ENCODE measurements at regions not wholly inside any gene's neighbourhood (a gene's known extent, or its start where the extent isn't known, plus 50 kb on each side); places are given as distances from the start of the nearest gene placed in this dataset.
A peak's percentile ranks its signal among the peaks of the same experiment; 100 is the strongest.

DNA sequence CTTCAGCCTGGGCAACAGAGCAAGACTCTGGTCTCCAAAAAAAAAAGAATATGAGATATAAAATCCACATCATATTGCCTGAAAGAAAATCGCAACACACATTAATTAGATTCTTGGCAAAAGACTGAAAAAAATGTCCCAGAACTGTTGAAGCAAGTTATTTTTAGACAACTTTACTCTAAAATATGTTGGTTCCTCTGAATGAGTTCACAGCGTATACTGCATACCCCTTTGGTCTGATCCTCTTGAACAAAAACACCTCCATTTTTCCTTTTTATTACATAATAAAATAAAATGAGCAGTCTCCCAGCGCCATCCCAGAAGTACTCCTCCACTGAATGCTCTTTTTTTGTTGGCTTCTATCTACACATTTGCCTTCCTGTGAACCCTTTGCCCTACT, 126.0 kb upstream of the TMEM170B start:
- Histone ChIP-seq H3K36me3 (replicated peaks in 1 of 2; ENCODE audit: control insufficient read depth in 1 of 2, insufficient read depth in 2 of 2, low read length in 2 of 2) (no peaks in the 10 kb centered on the region), H4K20me1 (ENCODE audit: insufficient read depth, low read length) (no peaks in the 10 kb centered on the region), H2AFZ (ENCODE audit: insufficient read depth, low read depth, low read length, poor library complexity, severe bottlenecking) (no peak overlapping the region), H3K79me2 (ENCODE audit: insufficient read depth, low read length) (no peaks in the 10 kb centered on the region), H3K27me3 (ENCODE audit: control insufficient read depth in 2 of 2, insufficient read depth in 2 of 2, low read length in 2 of 2) (no peaks in the 10 kb centered on the region), H3K9me3 (replicated peaks in 1 of 2; ENCODE audit: control insufficient read depth in 1 of 2, insufficient read depth in 1 of 2, low read length in 2 of 2) (peaks cover 0 to 3% of the 10 kb centered on the region in 2 donors), H3K4me1 (ENCODE audit: control insufficient read depth in 1 of 2, insufficient read depth in 2 of 2, low read length in 2 of 2) (peaks cover 14 to 21% of the 10 kb centered on the region in 2 donors), H3K27ac (ENCODE audit: low read depth in 1 of 2, low read length in 2 of 2) (no peak overlapping the region), H3K9ac (ENCODE audit: insufficient read depth, low read length, poor library complexity, severe bottlenecking) (no peak overlapping the region), H3K4me2 (replicated peaks; ENCODE audit: extremely low read depth, low read length, poor library complexity, severe bottlenecking) (no peak overlapping the region), H3K4me3 (replicated peaks in 1 of 3; ENCODE audit: low read depth in 2 of 3, low read length in 3 of 3) (no peak overlapping the region)
- peaks cover 31% of the 10 kb centered on the region for H3K4me1 Mint-ChIP-seq
- no peak overlapping the region for H3K4me3 Mint-ChIP-seq
- H3K9me3 Mint-ChIP-seq, result peaks cover 0 to 5% (median 3%) of the 10 kb centered on the region in 7 donors
- DNase-seq, result no peak
- intact Hi-C loops (cut with micrococcal nuclease), result loop anchor here (5.0 to 10.0 kb wide), 6 partner anchors 44 to 89 kb away; no protein-coding TSS in a partner anchor
- H3K27ac Mint-ChIP-seq, result peak overlapping the region in 3 of 7 donors; percentile 0 to 36 (median 27)
- WGBS (ENCODE audit: insufficient coverage), result 100% methylated on average over 1 of the region's 3 CpGs
- peaks cover 0 to 3% (median 2%) of the 10 kb centered on the region in 3 donors for H3K27me3 Mint-ChIP-seq (ENCODE audit: low read depth in 3 of 3)
- TF ChIP-seq, protein P1, sequence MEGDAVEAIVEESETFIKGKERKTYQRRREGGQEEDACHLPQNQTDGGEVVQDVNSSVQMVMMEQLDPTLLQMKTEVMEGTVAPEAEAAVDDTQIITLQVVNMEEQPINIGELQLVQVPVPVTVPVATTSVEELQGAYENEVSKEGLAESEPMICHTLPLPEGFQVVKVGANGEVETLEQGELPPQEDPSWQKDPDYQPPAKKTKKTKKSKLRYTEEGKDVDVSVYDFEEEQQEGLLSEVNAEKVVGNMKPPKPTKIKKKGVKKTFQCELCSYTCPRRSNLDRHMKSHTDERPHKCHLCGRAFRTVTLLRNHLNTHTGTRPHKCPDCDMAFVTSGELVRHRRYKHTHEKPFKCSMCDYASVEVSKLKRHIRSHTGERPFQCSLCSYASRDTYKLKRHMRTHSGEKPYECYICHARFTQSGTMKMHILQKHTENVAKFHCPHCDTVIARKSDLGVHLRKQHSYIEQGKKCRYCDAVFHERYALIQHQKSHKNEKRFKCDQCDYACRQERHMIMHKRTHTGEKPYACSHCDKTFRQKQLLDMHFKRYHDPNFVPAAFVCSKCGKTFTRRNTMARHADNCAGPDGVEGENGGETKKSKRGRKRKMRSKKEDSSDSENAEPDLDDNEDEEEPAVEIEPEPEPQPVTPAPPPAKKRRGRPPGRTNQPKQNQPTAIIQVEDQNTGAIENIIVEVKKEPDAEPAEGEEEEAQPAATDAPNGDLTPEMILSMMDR (IDR thresholded peaks at IDR 0.05), result no peak
- H3K36me3 Mint-ChIP-seq, result peaks cover 1 to 2% of the 10 kb centered on the region in 2 donors

DNA sequence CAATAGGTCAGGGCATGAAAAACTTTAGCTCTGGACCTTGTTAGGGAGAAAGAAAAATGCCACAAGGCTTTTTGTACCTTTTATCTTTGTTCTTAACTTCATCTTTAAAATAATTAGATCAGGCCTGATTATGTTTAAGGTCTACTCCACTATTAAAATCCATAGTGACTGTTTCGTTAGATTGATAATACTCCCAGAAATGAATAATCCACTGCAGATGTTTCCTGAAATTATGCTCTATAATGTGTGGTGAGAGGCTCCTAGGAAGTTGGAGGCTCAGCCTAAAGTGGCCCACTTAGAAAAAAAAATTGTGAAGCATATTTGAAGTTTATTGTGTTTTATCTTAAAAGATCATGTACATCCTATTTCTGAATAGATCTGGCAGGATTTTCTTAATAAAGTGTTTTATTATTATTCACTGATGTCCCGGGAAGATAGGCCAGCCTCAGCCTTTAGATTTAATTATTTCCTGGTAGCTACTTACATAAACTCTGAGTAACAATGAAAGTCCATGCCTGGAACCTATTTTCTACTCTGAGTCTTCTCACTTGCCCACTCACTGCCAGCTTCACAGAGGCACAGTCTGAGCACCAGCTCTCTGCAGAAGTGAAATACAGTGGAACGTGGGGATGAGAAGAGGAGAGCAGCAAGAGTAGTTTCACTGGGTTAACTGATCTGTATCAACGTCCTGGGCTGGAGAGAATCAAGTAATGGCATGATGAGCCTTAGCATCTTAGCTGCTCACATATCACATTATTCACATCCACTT, 126.8 kb upstream of the TMEM170B start:
- TF ChIP-seq, protein P1 (IDR thresholded peaks at IDR 0.05), result no peak

More for the DNA sequence above, 126.8 kb upstream of the TMEM170B start:
- no peak for DNase-seq
- H3K27ac Mint-ChIP-seq, result peak overlapping the region in 2 of 7 donors; percentile 18 to 60
- no peaks in the 10 kb centered on the region for H4K20me1 ChIP-seq (ENCODE audit: insufficient read depth, low read length)
- no peaks in the 10 kb centered on the region for H3K79me2 ChIP-seq (ENCODE audit: insufficient read depth, low read length)
- no peak overlapping the region for H3K9ac ChIP-seq (ENCODE audit: insufficient read depth, low read length, poor library complexity, severe bottlenecking)
- no peaks in the 10 kb centered on the region for H3K9me3 Mint-ChIP-seq
- H3K4me3 ChIP-seq (replicated peaks in 1 of 3; ENCODE audit: low read depth in 2 of 3, low read length in 3 of 3), result no peak overlapping the region
- no peaks in the 10 kb centered on the region for H3K36me3 ChIP-seq (replicated peaks in 1 of 2; ENCODE audit: control insufficient read depth in 1 of 2, insufficient read depth in 2 of 2, low read length in 2 of 2)
- H3K9me3 ChIP-seq (replicated peaks in 1 of 2; ENCODE audit: control insufficient read depth in 1 of 2, insufficient read depth in 1 of 2, low read length in 2 of 2), result no peaks in the 10 kb centered on the region
- peaks cover 0 to 1% of the 10 kb centered on the region in 2 donors for H3K36me3 Mint-ChIP-seq
- peak overlapping the region; percentile 34 for H2AFZ ChIP-seq (ENCODE audit: insufficient read depth, low read depth, low read length, poor library complexity, severe bottlenecking)
- H3K4me2 ChIP-seq (replicated peaks; ENCODE audit: extremely low read depth, low read length, poor library complexity, severe bottlenecking), result no peak overlapping the region
- no peak overlapping the region for H3K27ac ChIP-seq (ENCODE audit: low read depth in 1 of 2, low read length in 2 of 2)
- H3K4me3 Mint-ChIP-seq, result no peak overlapping the region
- H3K27me3 ChIP-seq (ENCODE audit: control insufficient read depth in 2 of 2, insufficient read depth in 2 of 2, low read length in 2 of 2), result no peaks in the 10 kb centered on the region
- H3K4me1 ChIP-seq (ENCODE audit: control insufficient read depth in 1 of 2, insufficient read depth in 2 of 2, low read length in 2 of 2), result peaks cover 18 to 27% of the 10 kb centered on the region in 2 donors
- WGBS (ENCODE audit: insufficient coverage), result no CpG with 5 or more reads among the region's 4 CpGs
- intact Hi-C loops (cut with micrococcal nuclease), result loop anchor here (5.0 to 10.0 kb wide), 6 partner anchors 43 to 88 kb away; no protein-coding TSS in a partner anchor
- H3K4me1 Mint-ChIP-seq, result peaks cover 36% of the 10 kb centered on the region
- H3K27me3 Mint-ChIP-seq (ENCODE audit: low read depth in 3 of 3), result peaks cover 0 to 3% (median 2%) of the 10 kb centered on the region in 3 donors
